Panc1 (cell line): ENCODE measurements at regions not wholly inside any gene's neighbourhood (a gene's known extent, or its start where the extent isn't known, plus 50 kb on each side); places are given as distances from the start of the nearest gene placed in this dataset.

ENCODE experiments used
- ATAC-seq: fragments of 200-7000 bp; cut with Tn5 transposase; 2 replicates; pipeline ENCODE4 v1.9.1; 2020; ENCODE audit warnings: mild to moderate bottlenecking, moderate library complexity
- BruUV-seq: library from RNA; stranded (reverse); fragments of 400-500 nt; replicated peaks from 2 replicates; lab custom pipeline; 2021; lab: Mats Ljungman, UMichigan
- CTCF ChIA-PET: fragments of 300-600 bp; sonication (Branson Sonifier 250); formaldehyde crosslinking; loops from one replicate; lab custom pipeline; 2022; ENCODE audit warnings: antibody characterized with exemption; lab: Charles Lee
- POLR2A ChIA-PET: fragments of 300-600 bp; sonication (Branson Sonifier 250); formaldehyde crosslinking; loops from one replicate; lab custom pipeline; 2022; ENCODE audit warnings: antibody characterized with exemption; lab: Charles Lee
- DNase-seq: peaks from one replicate; pipeline ENCODE4 v3.0.0-alpha.2; 2010; ENCODE audit warnings: low read depth, low spot score
- H3K27ac ChIP-seq: 2 replicates; pipeline ENCODE4 v1.5.1; 2011; ENCODE audit warnings: mild to moderate bottlenecking, low read length, inconsistent platforms
- H3K27me3 ChIP-seq: fragments of 200-500 bp; sonication (Bioruptor generic); 2 replicates; pipeline ENCODE4 v1.6.0; 2014; ENCODE audit warnings: low read length, inconsistent platforms; ENCODE audit not compliant: control insufficient read depth, insufficient read depth
- H3K36me3 ChIP-seq: fragments of 200-500 bp; sonication (Bioruptor generic); 2 replicates; pipeline ENCODE4 v1.5.1; 2014; ENCODE audit warnings: inconsistent platforms, mild to moderate bottlenecking, low read length, moderate library complexity; ENCODE audit not compliant: control insufficient read depth, insufficient read depth
- H3K4me1 ChIP-seq: 2 replicates; pipeline ENCODE4 v1.5.1; 2011; ENCODE audit warnings: inconsistent platforms, mild to moderate bottlenecking, low read length, moderate library complexity; ENCODE audit not compliant: control insufficient read depth, insufficient read depth
- H3K4me3 ChIP-seq, 2 experiments: 2 replicates each; pipeline ENCODE4 v1.5.1; 2011 to 2012; ENCODE audit warnings: low read depth in 2 of 2, low read length in 2 of 2, mild to moderate bottlenecking in 2 of 2, inconsistent platforms in 1 of 2, moderate library complexity in 1 of 2
- H3K9me3 ChIP-seq: fragments of 200-500 bp; sonication (Bioruptor generic); 2 replicates; pipeline ENCODE4 v1.5.1; 2014; ENCODE audit warnings: low read depth, mild to moderate bottlenecking, inconsistent platforms, low read length, moderate library complexity; ENCODE audit not compliant: control insufficient read depth, insufficient read depth
- CTCF ChIP-seq: fragments of 450-650 bp; IDR thresholded peaks from 2 replicates; pipeline ENCODE4 v1.5.1; 2017; ENCODE audit warnings: mild to moderate bottlenecking
- POLR2AphosphoS5 ChIP-seq: IDR thresholded peaks from 2 replicates; pipeline ENCODE4 v1.6.1; 2012; ENCODE audit warnings: mild to moderate bottlenecking, low read depth, low read length, moderate library complexity
- REST ChIP-seq, 2 experiments: IDR thresholded peaks; 2 replicates each; pipeline ENCODE4 v1.6.1; 2011 to 2012; ENCODE audit warnings: low read depth in 2 of 2, control low read depth in 1 of 2, low read length in 1 of 2, mild to moderate bottlenecking in 1 of 2, moderate library complexity in 1 of 2; ENCODE audit not compliant: insufficient read depth in 1 of 2
- SIN3A ChIP-seq: IDR thresholded peaks from 2 replicates; pipeline ENCODE4 v1.6.1; 2012; ENCODE audit warnings: low read depth, mild to moderate bottlenecking, low read length, moderate library complexity, borderline replicate concordance; ENCODE audit not compliant: insufficient read depth
- TCF7L2 ChIP-seq: IDR thresholded peaks from 2 replicates; pipeline ENCODE4 v1.6.1; 2011; ENCODE audit warnings: mild to moderate bottlenecking, low read depth, low read length, inconsistent platforms
- in situ Hi-C: cut with HindIII; loops from 2 replicates; pipeline ENCODE4 v1.10.0; 2016; ENCODE audit warnings: low sequenced_read_pairs, low pct_unique_long_range_greater_than_20kb
- intact Hi-C: fragments of 100-400 bp; cut with micrococcal nuclease; formaldehyde crosslinking; loops from one replicate; pipeline ENCODE4 v1.10.0; 2022; ENCODE audit not compliant: unreplicated experiment

- H3K4me3 ChIP-seq = no peak overlapping the region
- intact Hi-C loops = loop anchor here (10.0 kb wide), 1 partner anchor 1158 kb away; no protein-coding TSS in a partner anchor
Measured at GRCh38 chr4:123106747-123107146, 184.3 kb upstream of the NUDT6 start.

More at GRCh38 chr4:123106747-123107146, 184.3 kb upstream of the NUDT6 start:
- BruUV-seq = no TSS peak
- ChIA-PET CTCF (no interaction called here), POLR2A (interaction anchor here (0.6 kb wide), 1 partner anchor 28 kb away, joined by 3 read pairs; no protein-coding TSS in a partner anchor)
- Histone ChIP-seq H3K27me3 (no peaks in the 10 kb centered on the region), H3K36me3 (no peaks in the 10 kb centered on the region), H3K9me3 (no peaks in the 10 kb centered on the region), H3K4me1 (no peaks in the 10 kb centered on the region; the same call in 1 of the 2 replicates), H3K27ac (no peak overlapping the region; the same call in 1 of the 2 replicates)
- DNase-seq (no peak), ATAC-seq (no peak)
- no peak for TF ChIP-seq CTCF
- TF ChIP-seq REST (IDR thresholded peaks at IDR 0.05; ENCODE audit: insufficient read depth in 1 of 2, low read depth in 2 of 2, low read length in 1 of 2) = no peak
- TF ChIP-seq TCF7L2 = no peak
- no peak for TF ChIP-seq POLR2AphosphoS5
- no peak for TF ChIP-seq SIN3A
- in situ Hi-C loops = no loop called here
